SK-N-SH (cell line): ENCODE measurements at regions not wholly inside any gene's neighbourhood (a gene's known extent, or its start where the extent isn't known, plus 50 kb on each side); places are given as distances from the start of the nearest gene placed in this dataset.

ENCODE experiments used
- CTCF ChIA-PET: fragments of 300-600, 350-600 bp; formaldehyde crosslinking; extraction: SDS; loops from one replicate; lab custom pipeline; 2021; lab: Yijun Ruan, JAX
- POLR2A ChIA-PET: fragments of 350-600 bp; sonication (Branson Sonifier 250); formaldehyde crosslinking; extraction: SDS; loops from one replicate; lab custom pipeline; 2020; ENCODE audit warnings: antibody characterized with exemption, inconsistent platforms; lab: Yijun Ruan, JAX
- DNase-seq: peaks from one replicate; pipeline ENCODE4 v3.0.0; 2012
- H2AFZ ChIP-seq: fragments of 200-600 bp; sonication (generic); 2 replicates; pipeline ENCODE4 v1.8.1; 2016; ENCODE audit warnings: antibody characterized with exemption, mild to moderate bottlenecking, low read depth
- H3F3A ChIP-seq: fragments of 200-600 bp; sonication (generic); replicated peaks from 2 replicates; pipeline ENCODE3; 2016; ENCODE audit warnings: antibody characterized with exemption, mild to moderate bottlenecking; ENCODE audit not compliant: insufficient read depth
- H3K27ac ChIP-seq, 2 experiments: fragments of 200-500 bp in 1 of 2; fragments of 200-600 bp in 1 of 2; sonication (Bioruptor generic) in 1 of 2; sonication (generic), shearing (Covaris generic) in 1 of 2; 2 replicates each; pipeline versions ENCODE4 v1.5.1 to v1.6.1; 2014 to 2016; ENCODE audit warnings: low read depth in 2 of 2, inconsistent platforms in 1 of 2, low read length in 1 of 2, mild to moderate bottlenecking in 1 of 2, mixed read lengths in 1 of 2
- H3K27me3 ChIP-seq: fragments of 200-600 bp; sonication (generic), shearing (Covaris generic); 2 replicates; pipeline ENCODE4 v1.6.1; 2016; ENCODE audit warnings: mixed run types; ENCODE audit not compliant: insufficient read depth
- H3K36me3 ChIP-seq, 2 experiments: fragments of 200-500 bp in 1 of 2; fragments of 200-600 bp in 1 of 2; sonication (Bioruptor generic) in 1 of 2; sonication (generic) in 1 of 2; replicated peaks in 1 of 2; 2 replicates each; pipeline versions ENCODE3 to v1.5.1; 2014 to 2016; ENCODE audit warnings: low read length in 1 of 2, mild to moderate bottlenecking in 1 of 2; ENCODE audit not compliant: insufficient read depth in 2 of 2, control insufficient read depth in 1 of 2
- H3K4me1 ChIP-seq, 2 experiments: fragments of 200-500 bp in 1 of 2; fragments of 200-600 bp in 1 of 2; sonication (Bioruptor generic) in 1 of 2; sonication (generic), shearing (Covaris generic) in 1 of 2; 2 replicates each; pipeline versions ENCODE4 v1.5.1 to v1.6.1; 2014 to 2016; ENCODE audit warnings: low read depth in 1 of 2, low read length in 1 of 2, mixed run types in 1 of 2; ENCODE audit not compliant: insufficient read depth in 2 of 2, control insufficient read depth in 1 of 2
- H3K4me2 ChIP-seq: fragments of 200-600 bp; sonication (generic), shearing (Covaris generic); 2 replicates; pipeline ENCODE4 v1.6.1; 2017; ENCODE audit warnings: mixed run types
- H3K4me3 ChIP-seq, 2 experiments: fragments of 200-500 bp in 1 of 2; fragments of 200-600 bp in 1 of 2; sonication (Bioruptor generic) in 1 of 2; sonication (generic), shearing (Covaris generic) in 1 of 2; 2 replicates each; pipeline versions ENCODE4 v1.5.1 to v1.8.1; 2014 to 2016; ENCODE audit warnings: low read depth in 2 of 2, inconsistent platforms in 1 of 2, low read length in 1 of 2, mild to moderate bottlenecking in 1 of 2, mixed read lengths in 1 of 2, moderate library complexity in 1 of 2
- H3K79me2 ChIP-seq: fragments of 200-600 bp; sonication (generic); 2 replicates; pipeline ENCODE4 v1.8.1; 2017; ENCODE audit warnings: mild to moderate bottlenecking; ENCODE audit not compliant: insufficient read depth
- H3K9ac ChIP-seq: fragments of 200-600 bp; sonication (generic); 2 replicates; pipeline ENCODE4 v1.6.1; 2017; ENCODE audit warnings: mixed run types
- H3K9me2 ChIP-seq: fragments of 200-600 bp; sonication (generic); 2 replicates; pipeline ENCODE4 v1.6.1; 2017; ENCODE audit warnings: mixed run types
- H3K9me3 ChIP-seq: fragments of 200-600 bp; sonication (generic); 2 replicates; pipeline ENCODE4 v1.6.1; 2017; ENCODE audit warnings: mixed run types, mild to moderate bottlenecking, moderate library complexity
- H4K20me1 ChIP-seq: fragments of 200-600 bp; sonication (generic); 2 replicates; pipeline ENCODE4 v1.6.1; 2017; ENCODE audit warnings: mild to moderate bottlenecking, mixed run types; ENCODE audit not compliant: insufficient read depth
- ELF1 ChIP-seq: IDR thresholded peaks from 2 replicates; pipeline ENCODE4 v1.4.0; 2012
- FOSL2 ChIP-seq: IDR thresholded peaks from 2 replicates; pipeline ENCODE4 v1.4.0; 2012; ENCODE audit warnings: low read depth, mild to moderate bottlenecking, moderate library complexity, borderline replicate concordance
- FOXJ3 ChIP-seq: sonication (generic); formaldehyde crosslinking; IDR thresholded peaks from 2 replicates; pipeline ENCODE4 v1.5.1; 2020; ENCODE audit warnings: mild to moderate bottlenecking, missing genetic modification reagents
- GATA2 ChIP-seq: sonication (generic); formaldehyde crosslinking; IDR thresholded peaks from 2 replicates; pipeline ENCODE4 v1.5.0; 2020; ENCODE audit warnings: mild to moderate bottlenecking, missing genetic modification reagents
- JUND ChIP-seq: IDR thresholded peaks from 2 replicates; pipeline ENCODE4 v1.4.0; 2012
- MEF2A ChIP-seq: IDR thresholded peaks from 2 replicates; pipeline ENCODE4 v1.4.0; 2012; ENCODE audit warnings: low read depth, borderline replicate concordance
- MXI1 ChIP-seq: IDR thresholded peaks from 2 replicates; pipeline ENCODE4 v1.6.1; 2012; ENCODE audit warnings: mild to moderate bottlenecking, low read depth, low read length, improper control_type of control experiment
- POLR2AphosphoS5 ChIP-seq: IDR thresholded peaks from 2 replicates; pipeline ENCODE4 v1.6.1; 2012; ENCODE audit warnings: low read depth, low read length
- RAD21 ChIP-seq: IDR thresholded peaks from 2 replicates; pipeline ENCODE4 v1.6.1; 2012; ENCODE audit warnings: mild to moderate bottlenecking, low read length
- RCOR1 ChIP-seq: fragments of 150-350 bp; IDR thresholded peaks from 2 replicates; pipeline ENCODE4 v1.6.1; 2017; ENCODE audit warnings: antibody characterized with exemption, low read length
- SIN3A ChIP-seq: IDR thresholded peaks from 2 replicates; pipeline ENCODE4 v1.6.1; 2012; ENCODE audit warnings: low read depth, mild to moderate bottlenecking, low read length, moderate library complexity, borderline replicate concordance
- SMC3 ChIP-seq: IDR thresholded peaks from 2 replicates; pipeline ENCODE4 v1.6.1; 2012; ENCODE audit warnings: low read depth, low read length, improper control_type of control experiment
- YY1 ChIP-seq: IDR thresholded peaks from 2 replicates; pipeline ENCODE4 v1.4.0; 2012; ENCODE audit warnings: low read depth, mild to moderate bottlenecking
- TF ChIP-seq, protein P1 (sequence below): fragments of 150-350 bp; IDR thresholded peaks from 2 replicates; pipeline ENCODE4 v1.6.1; 2017; ENCODE audit warnings: antibody characterized with exemption, low read length, low read depth, borderline replicate concordance
- TF ChIP-seq, protein P2 (sequence below): fragments of 150-350 bp; IDR thresholded peaks from 2 replicates; pipeline ENCODE4 v1.6.1; 2016; ENCODE audit warnings: mild to moderate bottlenecking, low read depth, low read length
- TF ChIP-seq, protein P3 (sequence below): IDR thresholded peaks from 2 replicates; pipeline ENCODE4 v1.4.0; 2012; ENCODE audit warnings: low read depth, borderline replicate concordance
- TF ChIP-seq, protein P4 (sequence below): IDR thresholded peaks from 2 replicates; pipeline ENCODE4 v1.4.0; 2012; ENCODE audit warnings: low read depth
- TF ChIP-seq, protein P5 (sequence below): fragments of 200-600 bp; sonication (generic); IDR thresholded peaks from 2 replicates; pipeline ENCODE4 v1.6.1; 2017; ENCODE audit warnings: antibody characterized with exemption, mild to moderate bottlenecking, moderate library complexity

DNA sequence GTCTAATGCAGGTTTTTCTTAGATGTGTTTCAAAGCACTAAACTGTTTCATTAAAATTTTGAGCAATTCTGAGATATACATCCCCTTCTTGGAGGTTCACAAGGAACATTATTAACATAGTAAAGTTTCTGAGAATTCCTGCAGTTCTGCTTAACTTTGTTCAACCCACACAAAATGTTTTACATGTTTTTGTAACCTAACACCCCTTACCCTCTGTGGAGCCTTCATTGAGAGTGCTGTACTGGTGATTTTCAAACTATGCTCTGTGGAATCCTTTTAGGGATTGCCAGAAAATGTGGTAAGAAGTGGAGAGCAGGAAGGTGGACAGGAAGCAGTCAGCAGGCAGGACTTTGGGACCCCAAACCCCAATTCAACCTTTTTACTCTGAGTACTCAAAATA lies 53.6 kb upstream of the ABCB5 start:
- H3K27me3 ChIP-seq: no peaks in the 10 kb centered on the region
- no peaks in the 10 kb centered on the region for H3K36me3 ChIP-seq
- peaks cover 0 to 12% of the 10 kb centered on the region in 2 experiments; a peak in 2 of 4 replicates for H3K4me1 ChIP-seq
- no peak for TF ChIP-seq ELF1
- TF ChIP-seq, protein P1, sequence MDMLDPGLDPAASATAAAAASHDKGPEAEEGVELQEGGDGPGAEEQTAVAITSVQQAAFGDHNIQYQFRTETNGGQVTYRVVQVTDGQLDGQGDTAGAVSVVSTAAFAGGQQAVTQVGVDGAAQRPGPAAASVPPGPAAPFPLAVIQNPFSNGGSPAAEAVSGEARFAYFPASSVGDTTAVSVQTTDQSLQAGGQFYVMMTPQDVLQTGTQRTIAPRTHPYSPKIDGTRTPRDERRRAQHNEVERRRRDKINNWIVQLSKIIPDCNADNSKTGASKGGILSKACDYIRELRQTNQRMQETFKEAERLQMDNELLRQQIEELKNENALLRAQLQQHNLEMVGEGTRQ: no peak
- TF ChIP-seq, protein P2, sequence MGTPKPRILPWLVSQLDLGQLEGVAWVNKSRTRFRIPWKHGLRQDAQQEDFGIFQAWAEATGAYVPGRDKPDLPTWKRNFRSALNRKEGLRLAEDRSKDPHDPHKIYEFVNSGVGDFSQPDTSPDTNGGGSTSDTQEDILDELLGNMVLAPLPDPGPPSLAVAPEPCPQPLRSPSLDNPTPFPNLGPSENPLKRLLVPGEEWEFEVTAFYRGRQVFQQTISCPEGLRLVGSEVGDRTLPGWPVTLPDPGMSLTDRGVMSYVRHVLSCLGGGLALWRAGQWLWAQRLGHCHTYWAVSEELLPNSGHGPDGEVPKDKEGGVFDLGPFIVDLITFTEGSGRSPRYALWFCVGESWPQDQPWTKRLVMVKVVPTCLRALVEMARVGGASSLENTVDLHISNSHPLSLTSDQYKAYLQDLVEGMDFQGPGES: no peak
- no peak for TF ChIP-seq RAD21
- no peak for TF ChIP-seq JUND
- TF ChIP-seq SIN3A: no peak
- no peak for TF ChIP-seq SMC3
- no peak for TF ChIP-seq POLR2AphosphoS5
- TF ChIP-seq YY1: no peak
- TF ChIP-seq GATA2: no peak
- TF ChIP-seq FOXJ3 (CRISPR knock-in tag): no peak
- no peak for TF ChIP-seq MEF2A
- TF ChIP-seq RCOR1: no peak
- TF ChIP-seq, protein P3, sequence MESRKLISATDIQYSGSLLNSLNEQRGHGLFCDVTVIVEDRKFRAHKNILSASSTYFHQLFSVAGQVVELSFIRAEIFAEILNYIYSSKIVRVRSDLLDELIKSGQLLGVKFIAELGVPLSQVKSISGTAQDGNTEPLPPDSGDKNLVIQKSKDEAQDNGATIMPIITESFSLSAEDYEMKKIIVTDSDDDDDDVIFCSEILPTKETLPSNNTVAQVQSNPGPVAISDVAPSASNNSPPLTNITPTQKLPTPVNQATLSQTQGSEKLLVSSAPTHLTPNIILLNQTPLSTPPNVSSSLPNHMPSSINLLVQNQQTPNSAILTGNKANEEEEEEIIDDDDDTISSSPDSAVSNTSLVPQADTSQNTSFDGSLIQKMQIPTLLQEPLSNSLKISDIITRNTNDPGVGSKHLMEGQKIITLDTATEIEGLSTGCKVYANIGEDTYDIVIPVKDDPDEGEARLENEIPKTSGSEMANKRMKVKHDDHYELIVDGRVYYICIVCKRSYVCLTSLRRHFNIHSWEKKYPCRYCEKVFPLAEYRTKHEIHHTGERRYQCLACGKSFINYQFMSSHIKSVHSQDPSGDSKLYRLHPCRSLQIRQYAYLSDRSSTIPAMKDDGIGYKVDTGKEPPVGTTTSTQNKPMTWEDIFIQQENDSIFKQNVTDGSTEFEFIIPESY: no peak
- TF ChIP-seq, protein P4, sequence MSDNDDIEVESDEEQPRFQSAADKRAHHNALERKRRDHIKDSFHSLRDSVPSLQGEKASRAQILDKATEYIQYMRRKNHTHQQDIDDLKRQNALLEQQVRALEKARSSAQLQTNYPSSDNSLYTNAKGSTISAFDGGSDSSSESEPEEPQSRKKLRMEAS: no peak
- TF ChIP-seq, protein P5, sequence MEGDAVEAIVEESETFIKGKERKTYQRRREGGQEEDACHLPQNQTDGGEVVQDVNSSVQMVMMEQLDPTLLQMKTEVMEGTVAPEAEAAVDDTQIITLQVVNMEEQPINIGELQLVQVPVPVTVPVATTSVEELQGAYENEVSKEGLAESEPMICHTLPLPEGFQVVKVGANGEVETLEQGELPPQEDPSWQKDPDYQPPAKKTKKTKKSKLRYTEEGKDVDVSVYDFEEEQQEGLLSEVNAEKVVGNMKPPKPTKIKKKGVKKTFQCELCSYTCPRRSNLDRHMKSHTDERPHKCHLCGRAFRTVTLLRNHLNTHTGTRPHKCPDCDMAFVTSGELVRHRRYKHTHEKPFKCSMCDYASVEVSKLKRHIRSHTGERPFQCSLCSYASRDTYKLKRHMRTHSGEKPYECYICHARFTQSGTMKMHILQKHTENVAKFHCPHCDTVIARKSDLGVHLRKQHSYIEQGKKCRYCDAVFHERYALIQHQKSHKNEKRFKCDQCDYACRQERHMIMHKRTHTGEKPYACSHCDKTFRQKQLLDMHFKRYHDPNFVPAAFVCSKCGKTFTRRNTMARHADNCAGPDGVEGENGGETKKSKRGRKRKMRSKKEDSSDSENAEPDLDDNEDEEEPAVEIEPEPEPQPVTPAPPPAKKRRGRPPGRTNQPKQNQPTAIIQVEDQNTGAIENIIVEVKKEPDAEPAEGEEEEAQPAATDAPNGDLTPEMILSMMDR: no peak
- TF ChIP-seq MXI1: no peak
- TF ChIP-seq FOSL2: no peak
- no peak overlapping the region for H3K4me3 ChIP-seq
- H3K79me2 ChIP-seq: no peaks in the 10 kb centered on the region
- H3F3A ChIP-seq: no peaks in the 10 kb centered on the region
- no peaks in the 10 kb centered on the region for H4K20me1 ChIP-seq
- H3K9me3 ChIP-seq: no peaks in the 10 kb centered on the region
- POLR2A ChIA-PET: no interaction called here
- CTCF ChIA-PET: no interaction called here
- no peak overlapping the region for H3K4me2 ChIP-seq
- H3K9me2 ChIP-seq: no peaks in the 10 kb centered on the region
- H3K9ac ChIP-seq: no peak overlapping the region
- no peak overlapping the region for H3K27ac ChIP-seq
- no peak overlapping the region for H2AFZ ChIP-seq
- DNase-seq: no peak
